ENCODE measurements at regions not wholly inside any gene's neighbourhood (a gene's known extent, or its start where the extent isn't known, plus 50 kb on each side); places are given as distances from the start of the nearest gene placed in this dataset.
"Not testable (repeated sequence)": the region's sequence is repeated elsewhere in the genome, so short reads cannot be mapped to it uniquely, and the experiment has no call there.

DNA sequence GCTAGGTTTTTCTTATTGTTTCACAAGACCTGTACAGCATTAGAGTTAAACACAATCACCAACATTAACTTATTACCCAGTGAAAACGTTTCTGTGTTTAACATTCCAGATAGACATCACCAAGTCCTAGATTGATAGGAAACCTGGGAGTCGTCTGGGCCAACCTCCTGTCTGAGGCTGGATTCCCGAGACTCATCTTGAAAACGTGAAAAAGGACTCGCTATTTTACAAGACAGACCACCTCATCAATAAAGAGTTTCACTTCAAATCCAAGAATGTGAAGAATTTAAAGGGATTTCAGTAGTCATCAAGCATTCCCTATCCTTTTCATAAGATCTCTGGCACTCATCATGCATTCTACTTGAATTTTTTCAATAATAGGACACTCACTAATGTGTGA lies 626.6 kb downstream of the MCTP2 start:
- no peak overlapping the region for H3K4me3 Mint-ChIP-seq
- no peaks in the 10 kb centered on the region for H3K4me1 Mint-ChIP-seq (ENCODE audit: low read depth)

GRCh38 chr15:94858449-94858848 lies 627.1 kb downstream of the MCTP2 start:
- Mint-ChIP-seq H3K4me1 (ENCODE audit: low read depth) (no peaks in the 10 kb centered on the region), H3K4me3 (no peak overlapping the region), H3K9me3 (peaks cover 3% of the 10 kb centered on the region), H3K27me3 (ENCODE audit: low read depth) (no peaks in the 10 kb centered on the region), H3K27ac (no peak overlapping the region), H3K36me3 (ENCODE audit: low read depth) (no peaks in the 10 kb centered on the region)
- no peak for DNase-seq (ENCODE audit: low spot score)

More for the DNA sequence above, 626.6 kb downstream of the MCTP2 start:
- H3K27me3 Mint-ChIP-seq (ENCODE audit: low read depth): no peaks in the 10 kb centered on the region
- no peaks in the 10 kb centered on the region for H3K9me3 Mint-ChIP-seq
- H3K27ac Mint-ChIP-seq: no peak overlapping the region
- H3K36me3 Mint-ChIP-seq (ENCODE audit: low read depth): no peaks in the 10 kb centered on the region
- DNase-seq (ENCODE audit: low spot score): no peak

DNA sequence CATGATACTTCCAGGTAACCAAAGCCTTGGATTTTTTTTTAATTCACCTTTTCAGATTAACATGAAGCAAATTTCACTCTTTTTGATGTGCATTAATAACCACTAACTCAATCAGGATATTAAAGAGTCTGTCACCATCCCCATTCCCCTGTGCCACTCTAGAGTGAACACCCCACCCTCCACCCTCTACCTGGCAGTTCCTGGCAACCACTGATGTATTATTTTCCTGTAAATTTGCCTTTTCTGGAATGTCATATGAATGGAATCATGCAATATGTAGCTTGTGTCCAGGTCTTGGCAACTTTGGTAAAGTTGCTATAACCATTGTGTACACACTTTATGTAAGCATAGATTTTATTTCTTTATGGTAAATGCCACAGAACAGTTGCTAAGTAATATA lies 627.6 kb downstream of the MCTP2 start:
- Mint-ChIP-seq H3K36me3 (ENCODE audit: low read depth) (no peaks in the 10 kb centered on the region), H3K27me3 (ENCODE audit: low read depth) (no peaks in the 10 kb centered on the region), H3K27ac (no peak overlapping the region), H3K4me3 (no peak overlapping the region), H3K9me3 (peaks cover 4% of the 10 kb centered on the region), H3K4me1 (ENCODE audit: low read depth) (no peaks in the 10 kb centered on the region)
- no peak for DNase-seq (ENCODE audit: low spot score)

DNA sequence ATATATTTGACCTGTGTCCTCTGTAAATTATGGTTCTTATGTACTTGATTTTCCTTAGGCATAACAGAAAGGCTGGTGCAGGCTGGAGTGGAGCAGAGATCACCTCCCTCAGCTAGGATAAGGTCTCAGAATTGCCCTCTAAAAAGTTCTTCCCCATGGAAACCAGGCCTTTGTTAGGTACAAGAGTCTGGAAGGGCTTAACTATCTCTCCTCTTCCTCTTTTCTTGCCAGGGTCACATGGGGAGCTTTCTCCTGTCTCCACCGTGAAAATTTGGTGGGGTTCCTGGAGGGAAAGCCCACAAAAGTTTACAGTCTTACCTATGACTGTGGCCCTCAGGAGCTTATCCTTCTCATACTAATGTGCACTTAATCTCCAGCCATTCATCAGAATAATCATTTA lies 633.2 kb downstream of the MCTP2 start:
- Mint-ChIP-seq H3K4me3 (no peak overlapping the region), H3K4me1 (ENCODE audit: low read depth) (no peaks in the 10 kb centered on the region), H3K9me3 (peaks cover 4% of the 10 kb centered on the region)

DNA sequence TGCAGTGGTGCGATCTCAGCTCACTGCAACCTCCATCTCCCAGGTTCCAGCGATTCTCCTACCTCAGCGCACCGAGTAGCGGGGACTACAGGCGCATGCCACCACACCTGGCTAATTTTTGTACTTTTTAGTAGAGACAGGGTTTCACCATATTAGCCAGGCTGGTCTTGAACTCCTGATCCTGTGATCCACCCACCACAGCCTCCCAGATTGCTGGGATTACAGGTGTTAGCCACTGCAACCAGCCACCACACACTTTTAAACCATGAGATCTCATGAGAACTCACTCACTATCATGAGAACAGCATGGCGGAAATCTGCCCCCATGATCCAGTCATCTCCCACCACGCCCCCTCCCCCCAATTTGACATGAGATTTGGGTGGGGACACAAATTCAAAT lies 636.9 kb downstream of the MCTP2 start:
- H3K27ac Mint-ChIP-seq; H3K4me3 Mint-ChIP-seq; H3K36me3 Mint-ChIP-seq (ENCODE audit: low read depth): not testable (repeated sequence)

More for the DNA sequence above, 633.2 kb downstream of the MCTP2 start:
- H3K36me3 Mint-ChIP-seq (ENCODE audit: low read depth): no peaks in the 10 kb centered on the region
- DNase-seq (ENCODE audit: low spot score): no peak
- H3K27ac Mint-ChIP-seq: no peak overlapping the region
- no peaks in the 10 kb centered on the region for H3K27me3 Mint-ChIP-seq (ENCODE audit: low read depth)

DNA sequence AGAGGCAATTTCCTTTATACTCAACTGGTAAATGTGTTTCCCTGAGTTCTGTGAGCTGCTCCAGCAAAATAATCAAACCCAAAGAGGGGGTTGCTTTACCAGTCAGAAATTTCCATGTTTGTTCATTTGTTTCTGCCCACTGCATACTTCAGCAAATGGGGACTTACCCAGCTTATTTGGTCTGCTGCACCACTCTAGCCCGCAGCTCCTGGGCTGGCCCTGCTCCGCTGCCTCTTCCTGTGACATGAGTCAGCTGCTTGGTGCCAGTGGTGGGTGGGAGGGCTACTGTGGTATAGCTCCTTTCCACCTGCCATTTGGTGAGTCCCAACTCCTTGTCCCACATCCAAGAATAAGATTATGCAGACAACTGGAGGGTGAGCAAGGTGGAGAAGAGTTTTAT lies 644.2 kb downstream of the MCTP2 start:
- H3K36me3 Mint-ChIP-seq (ENCODE audit: low read depth): no peaks in the 10 kb centered on the region
- no peaks in the 10 kb centered on the region for H3K27me3 Mint-ChIP-seq (ENCODE audit: low read depth)
- no peaks in the 10 kb centered on the region for H3K4me1 Mint-ChIP-seq (ENCODE audit: low read depth)
- no peak overlapping the region for H3K4me3 Mint-ChIP-seq
- H3K9me3 Mint-ChIP-seq: peaks cover 12% of the 10 kb centered on the region
- no peak for DNase-seq (ENCODE audit: low spot score)
- H3K27ac Mint-ChIP-seq: no peak overlapping the region

More for the DNA sequence above, 636.9 kb downstream of the MCTP2 start:
- H3K9me3 Mint-ChIP-seq; DNase-seq (ENCODE audit: low spot score); H3K27me3 Mint-ChIP-seq (ENCODE audit: low read depth); H3K4me1 Mint-ChIP-seq (ENCODE audit: low read depth): not testable (repeated sequence)

DNA sequence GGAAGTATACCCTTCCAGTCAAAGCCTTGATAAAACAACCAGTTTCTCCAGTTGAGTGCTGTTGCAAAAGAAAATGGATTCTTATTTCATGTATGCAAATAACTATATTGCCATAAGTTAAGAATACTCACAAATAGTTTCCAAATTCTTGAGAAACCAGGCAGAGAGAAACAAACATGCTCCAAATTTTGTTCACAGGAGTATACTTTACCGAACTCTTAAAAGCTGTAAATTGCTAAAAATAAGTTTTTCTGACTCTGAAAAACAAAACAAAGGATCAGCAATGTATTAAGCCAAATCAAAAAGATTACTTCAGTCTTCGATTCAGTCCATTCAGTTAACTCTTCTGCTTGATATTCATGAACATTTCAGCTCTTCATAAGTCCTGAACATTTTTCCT lies 646.5 kb downstream of the MCTP2 start:
- Mint-ChIP-seq H3K27me3 (ENCODE audit: low read depth) (no peaks in the 10 kb centered on the region), H3K4me1 (ENCODE audit: low read depth) (no peaks in the 10 kb centered on the region), H3K9me3 (peaks cover 17% of the 10 kb centered on the region), H3K36me3 (ENCODE audit: low read depth) (no peaks in the 10 kb centered on the region), H3K27ac (no peak overlapping the region), H3K4me3 (no peak overlapping the region)
- no peak for DNase-seq (ENCODE audit: low spot score)

GRCh38 chr15:94882071-94882712 lies 650.8 kb downstream of the MCTP2 start:
- Mint-ChIP-seq H3K36me3 (ENCODE audit: low read depth) (no peaks in the 10 kb centered on the region), H3K27ac (no peak overlapping the region), H3K4me1 (ENCODE audit: low read depth) (no peaks in the 10 kb centered on the region), H3K9me3 (peaks cover 16% of the 10 kb centered on the region), H3K4me3 (no peak overlapping the region), H3K27me3 (ENCODE audit: low read depth) (no peaks in the 10 kb centered on the region)
- DNase-seq (ENCODE audit: low spot score): no peak

DNA sequence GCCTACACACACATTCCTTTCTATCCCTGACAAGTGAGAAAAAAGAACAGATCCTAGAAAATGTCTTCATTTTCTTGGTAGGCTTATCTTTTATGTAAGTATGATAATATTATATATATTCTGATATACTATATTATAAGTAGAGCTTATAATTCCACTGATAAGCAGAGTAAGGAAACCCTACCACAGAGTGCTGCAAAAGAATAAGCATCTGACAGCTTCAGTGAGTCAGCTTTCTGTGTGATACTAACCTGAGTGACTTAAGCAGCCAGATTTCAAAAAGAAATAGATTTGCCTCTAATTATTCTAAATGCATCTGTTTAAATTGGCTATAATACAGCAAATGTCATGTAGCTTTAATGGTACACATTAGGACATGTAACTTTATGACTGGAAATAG lies 656.0 kb downstream of the MCTP2 start:
- no peak overlapping the region for H3K27ac Mint-ChIP-seq
- no peak overlapping the region for H3K4me3 Mint-ChIP-seq
- no peak for DNase-seq (ENCODE audit: low spot score)
- H3K36me3 Mint-ChIP-seq (ENCODE audit: low read depth): no peaks in the 10 kb centered on the region
- H3K9me3 Mint-ChIP-seq: peaks cover 3% of the 10 kb centered on the region
- H3K4me1 Mint-ChIP-seq (ENCODE audit: low read depth): no peaks in the 10 kb centered on the region
- no peaks in the 10 kb centered on the region for H3K27me3 Mint-ChIP-seq (ENCODE audit: low read depth)

DNA sequence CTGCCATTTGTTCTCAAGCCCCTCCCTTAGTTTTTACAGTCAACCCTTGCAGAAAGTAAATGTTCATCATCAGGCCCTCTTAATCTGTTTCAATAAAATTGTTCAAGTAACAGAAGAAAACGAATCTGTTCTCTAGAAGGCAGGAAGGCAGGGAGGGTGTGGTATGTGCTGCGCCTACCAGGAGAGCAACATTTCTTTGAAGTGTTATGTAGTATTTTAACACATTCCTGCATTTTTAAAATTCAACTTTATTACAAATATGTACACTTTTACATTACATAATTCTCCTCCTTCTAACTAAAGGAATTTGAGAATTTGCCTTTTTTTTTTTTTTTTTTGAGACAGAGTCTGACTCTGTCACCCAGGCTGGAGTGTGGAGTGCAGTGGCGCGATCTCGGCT lies 657.8 kb downstream of the MCTP2 start:
- Mint-ChIP-seq H3K27ac (no peak overlapping the region), H3K27me3 (ENCODE audit: low read depth) (no peaks in the 10 kb centered on the region), H3K4me1 (ENCODE audit: low read depth) (no peaks in the 10 kb centered on the region), H3K4me3 (no peak overlapping the region), H3K36me3 (ENCODE audit: low read depth) (no peaks in the 10 kb centered on the region), H3K9me3 (peaks cover 3% of the 10 kb centered on the region)
- no peak for DNase-seq (ENCODE audit: low spot score)

DNA sequence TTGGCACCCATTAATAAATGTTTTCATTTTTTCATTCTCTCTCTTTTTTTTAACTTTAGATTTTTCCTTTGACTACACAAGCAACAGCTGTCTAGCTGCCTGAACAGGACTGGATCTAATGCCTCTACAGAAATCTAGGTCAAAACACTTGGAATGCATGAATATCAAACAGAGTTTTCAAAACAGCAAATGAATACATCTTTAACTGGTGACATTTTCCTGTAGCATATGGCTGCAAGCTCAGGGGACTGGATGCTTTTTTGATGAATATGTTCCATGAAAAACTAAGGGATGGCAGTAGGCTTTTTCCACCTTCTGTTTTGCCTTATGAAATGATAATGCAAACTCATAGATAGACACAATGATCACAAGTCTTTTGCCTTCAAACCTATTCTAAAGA lies 661.7 kb downstream of the MCTP2 start:
- no peak for DNase-seq (ENCODE audit: low spot score)
- Mint-ChIP-seq H3K4me3 (no peak overlapping the region), H3K27ac (no peak overlapping the region), H3K36me3 (ENCODE audit: low read depth) (no peaks in the 10 kb centered on the region), H3K9me3 (peaks cover 5% of the 10 kb centered on the region), H3K4me1 (ENCODE audit: low read depth) (no peaks in the 10 kb centered on the region), H3K27me3 (ENCODE audit: low read depth) (no peaks in the 10 kb centered on the region)

DNA sequence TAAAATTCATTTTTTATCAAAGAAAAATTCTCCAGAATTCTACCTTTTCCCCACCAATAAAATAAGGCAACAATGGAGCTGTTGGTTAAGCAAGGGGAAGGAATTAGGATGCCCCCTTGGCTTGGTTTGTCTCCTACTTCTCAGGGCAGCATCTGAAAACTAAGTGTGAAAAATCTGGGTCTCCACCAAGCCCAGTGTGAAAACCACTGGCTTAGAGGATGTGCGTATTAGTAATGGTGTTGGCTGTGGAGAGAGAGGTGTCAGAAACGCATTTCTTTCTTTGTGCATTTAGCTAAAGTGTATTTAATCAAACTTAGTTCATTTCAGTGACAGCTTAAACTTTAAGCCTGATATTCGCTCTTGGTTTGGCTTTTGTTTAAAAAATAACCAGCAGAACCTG lies 662.7 kb downstream of the MCTP2 start:
- Mint-ChIP-seq H3K4me1 (ENCODE audit: low read depth) (no peaks in the 10 kb centered on the region), H3K27me3 (ENCODE audit: low read depth) (no peaks in the 10 kb centered on the region), H3K9me3 (peaks cover 5% of the 10 kb centered on the region), H3K4me3 (no peak overlapping the region), H3K36me3 (ENCODE audit: low read depth) (no peaks in the 10 kb centered on the region), H3K27ac (no peak overlapping the region)
- no peak for DNase-seq (ENCODE audit: low spot score)

DNA sequence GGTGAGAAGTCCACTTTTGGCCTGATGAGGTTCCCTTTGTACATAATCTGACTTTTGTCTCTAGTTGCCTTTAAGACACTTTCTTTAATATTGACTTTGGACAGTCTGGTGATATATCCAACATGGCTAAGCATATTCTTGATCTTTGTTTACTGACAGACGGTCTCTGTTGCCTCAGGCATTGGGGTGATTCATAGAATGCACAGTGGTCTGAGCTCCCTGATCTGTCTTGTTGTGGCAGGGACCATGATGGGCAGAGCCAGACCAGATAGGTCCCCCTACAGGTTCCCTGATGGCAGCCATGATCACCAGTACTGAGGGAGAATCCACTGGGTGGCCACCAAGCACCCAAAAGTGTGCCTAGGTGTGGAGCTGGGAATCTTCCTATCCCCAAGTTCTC lies 678.1 kb downstream of the MCTP2 start:
- Mint-ChIP-seq H3K27ac (no peak overlapping the region), H3K4me3 (no peak overlapping the region), H3K36me3 (ENCODE audit: low read depth) (no peaks in the 10 kb centered on the region), H3K4me1 (ENCODE audit: low read depth) (no peaks in the 10 kb centered on the region), H3K27me3 (ENCODE audit: low read depth) (no peaks in the 10 kb centered on the region), H3K9me3 (peaks cover 9% of the 10 kb centered on the region)
- no peak for DNase-seq (ENCODE audit: low spot score)

GRCh38 chr15:94910166-94910565 lies 678.8 kb downstream of the MCTP2 start:
- Mint-ChIP-seq H3K27ac (no peak overlapping the region), H3K4me1 (ENCODE audit: low read depth) (no peaks in the 10 kb centered on the region)

GRCh38 chr15:94912760-94913159 lies 681.4 kb downstream of the MCTP2 start:
- Mint-ChIP-seq H3K36me3 (ENCODE audit: low read depth) (no peaks in the 10 kb centered on the region), H3K9me3 (peaks cover 10% of the 10 kb centered on the region), H3K27me3 (ENCODE audit: low read depth) (no peaks in the 10 kb centered on the region), H3K27ac (no peak overlapping the region), H3K4me1 (ENCODE audit: low read depth) (no peaks in the 10 kb centered on the region), H3K4me3 (no peak overlapping the region)
- DNase-seq (ENCODE audit: low spot score): no peak

More at GRCh38 chr15:94910166-94910565, 678.8 kb downstream of the MCTP2 start:
- Mint-ChIP-seq H3K4me3 (no peak overlapping the region), H3K9me3 (peaks cover 13% of the 10 kb centered on the region), H3K27me3 (ENCODE audit: low read depth) (no peaks in the 10 kb centered on the region), H3K36me3 (ENCODE audit: low read depth) (no peaks in the 10 kb centered on the region)
- DNase-seq (ENCODE audit: low spot score): no peak
